Calu3 (cell line): ENCODE measurements at regions not wholly inside any gene's neighbourhood (a gene's known extent, or its start where the extent isn't known, plus 50 kb on each side); places are given as distances from the start of the nearest gene placed in this dataset.

Source experiments
- BruUV-seq: library from RNA; stranded (reverse); fragments of 400-500 nt; replicated peaks from 2 replicates; lab custom pipeline; 2021; lab: Mats Ljungman, UMichigan
- CTCF ChIA-PET: fragments of 300-600 bp; sonication (Branson Sonifier 250); formaldehyde crosslinking; loops from one replicate; lab custom pipeline; 2022; ENCODE audit warnings: antibody characterized with exemption; lab: Charles Lee
- DNase-seq: peaks from one replicate; pipeline ENCODE4 v3.0.0; 2022
- H3K27ac Mint-ChIP-seq: one replicate; pipeline ENCODE4 v1.8.0; 2022; ENCODE audit warnings: mixed read lengths; ENCODE audit not compliant: unreplicated experiment
- H3K27me3 Mint-ChIP-seq: one replicate; pipeline ENCODE4 v1.8.0; 2022; ENCODE audit warnings: mixed read lengths; ENCODE audit not compliant: unreplicated experiment
- H3K36me3 Mint-ChIP-seq: one replicate; pipeline ENCODE4 v1.8.0; 2022; ENCODE audit warnings: mild to moderate bottlenecking, moderate library complexity, mixed read lengths; ENCODE audit not compliant: insufficient read depth, unreplicated experiment
- H3K4me1 Mint-ChIP-seq: one replicate; pipeline ENCODE4 v1.8.0; 2022; ENCODE audit warnings: mild to moderate bottlenecking, low read depth, mixed read lengths; ENCODE audit not compliant: unreplicated experiment
- H3K4me3 Mint-ChIP-seq: one replicate; pipeline ENCODE4 v1.8.0; 2022; ENCODE audit warnings: mild to moderate bottlenecking, low read depth, moderate library complexity, mixed read lengths; ENCODE audit not compliant: unreplicated experiment
- H3K9me3 Mint-ChIP-seq: one replicate; pipeline ENCODE4 v1.8.0; 2022; ENCODE audit warnings: low read depth, mixed read lengths; ENCODE audit not compliant: unreplicated experiment
- CTCF ChIP-seq: fragments of 200-600 bp; IDR thresholded peaks from one replicate; pipeline ENCODE4 v1.8.0; 2022; ENCODE audit warnings: antibody characterized with exemption; ENCODE audit not compliant: unreplicated experiment
- intact Hi-C: fragments of 100-400 bp; cut with micrococcal nuclease; formaldehyde crosslinking; loops from one replicate; pipeline ENCODE4 v1.10.0; 2022; ENCODE audit not compliant: unreplicated experiment

- Mint-ChIP-seq H3K27me3 (no peaks in the 10 kb centered on the region), H3K9me3 (no peaks in the 10 kb centered on the region), H3K27ac (no peak overlapping the region), H3K4me3 (no peak overlapping the region), H3K4me1 (no peaks in the 10 kb centered on the region), H3K36me3 (no peaks in the 10 kb centered on the region)
- CTCF ChIA-PET = no interaction called here
- no peak for TF ChIP-seq CTCF
- intact Hi-C loops = no loop called here
- no TSS peak for BruUV-seq
- no peak for DNase-seq
Measured at GRCh38 chr3:82054849-82055248, 293.4 kb upstream of the GBE1 start.

- H3K27ac Mint-ChIP-seq = no peak overlapping the region
- H3K27me3 Mint-ChIP-seq = no peaks in the 10 kb centered on the region
- no TSS peak for BruUV-seq
- DNase-seq = no peak
- H3K36me3 Mint-ChIP-seq = no peaks in the 10 kb centered on the region
- no peaks in the 10 kb centered on the region for H3K9me3 Mint-ChIP-seq
- CTCF ChIA-PET = no interaction called here
- H3K4me3 Mint-ChIP-seq = no peak overlapping the region
- H3K4me1 Mint-ChIP-seq = no peaks in the 10 kb centered on the region
- TF ChIP-seq CTCF = no peak
- intact Hi-C loops = no loop called here
Measured at GRCh38 chr3:82053236-82053635, 291.8 kb upstream of the GBE1 start.

- no peak overlapping the region for H3K4me3 Mint-ChIP-seq
- no peak for TF ChIP-seq CTCF
- CTCF ChIA-PET = no interaction called here
Measured at GRCh38 chr3:82050382-82050781, 288.9 kb upstream of the GBE1 start.

GRCh38 chr3:82048711-82049110, 287.3 kb upstream of the GBE1 start:
- no peaks in the 10 kb centered on the region for H3K9me3 Mint-ChIP-seq
- H3K27ac Mint-ChIP-seq = no peak overlapping the region
- BruUV-seq = no TSS peak
- TF ChIP-seq CTCF = no peak
- CTCF ChIA-PET = no interaction called here
- H3K27me3 Mint-ChIP-seq = no peaks in the 10 kb centered on the region
- no peaks in the 10 kb centered on the region for H3K36me3 Mint-ChIP-seq
- DNase-seq = no peak
- H3K4me1 Mint-ChIP-seq = no peaks in the 10 kb centered on the region
- intact Hi-C loops = no loop called here
- no peak overlapping the region for H3K4me3 Mint-ChIP-seq

More at GRCh38 chr3:82050382-82050781, 288.9 kb upstream of the GBE1 start:
- no TSS peak for BruUV-seq
- Mint-ChIP-seq H3K27me3 (no peaks in the 10 kb centered on the region), H3K4me1 (no peaks in the 10 kb centered on the region), H3K36me3 (no peaks in the 10 kb centered on the region), H3K9me3 (no peaks in the 10 kb centered on the region), H3K27ac (no peak overlapping the region)
- no peak for DNase-seq
- intact Hi-C loops = no loop called here
